AG20443 (cell line): ENCODE measurements at regions not wholly inside any gene's neighbourhood (a gene's known extent, or its start where the extent isn't known, plus 50 kb on each side); places are given as distances from the start of the nearest gene placed in this dataset.
"Not testable (repeated sequence)": the region's sequence is repeated elsewhere in the genome, so short reads cannot be mapped to it uniquely, and the experiment has no call there.

Experiments
- DNase-seq: peaks from one replicate; pipeline ENCODE4 v3.0.0; 2012; ENCODE audit warnings: low spot score, mixed read lengths

- no peak for DNase-seq
Measured at GRCh38 chr16:11416228-11417001, 71.2 kb downstream of the RMI2 start.

- no peak for DNase-seq
Measured at GRCh38 chr16:11417487-11417886, 72.2 kb downstream of the RMI2 start.

DNA sequence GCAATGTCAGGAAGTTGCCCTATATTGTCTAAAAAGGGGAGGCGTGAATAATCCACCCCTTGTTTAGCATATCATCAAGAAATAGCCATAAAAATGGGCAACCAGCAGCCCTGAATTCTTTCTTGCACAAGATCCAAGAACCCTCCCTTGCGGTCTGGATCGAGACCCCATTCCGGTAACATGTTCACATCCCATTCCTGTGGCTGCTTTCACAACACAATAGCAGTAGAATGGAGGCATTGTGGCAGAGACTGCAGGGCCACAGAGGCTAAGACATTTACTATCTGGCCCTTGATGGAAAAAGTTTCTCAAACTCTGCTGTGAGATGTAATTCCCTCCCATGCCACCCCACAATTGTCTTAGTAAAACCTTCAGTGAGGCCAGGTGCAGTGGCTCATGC is 73.2 kb downstream of the RMI2 start:
- no peak for DNase-seq

DNA sequence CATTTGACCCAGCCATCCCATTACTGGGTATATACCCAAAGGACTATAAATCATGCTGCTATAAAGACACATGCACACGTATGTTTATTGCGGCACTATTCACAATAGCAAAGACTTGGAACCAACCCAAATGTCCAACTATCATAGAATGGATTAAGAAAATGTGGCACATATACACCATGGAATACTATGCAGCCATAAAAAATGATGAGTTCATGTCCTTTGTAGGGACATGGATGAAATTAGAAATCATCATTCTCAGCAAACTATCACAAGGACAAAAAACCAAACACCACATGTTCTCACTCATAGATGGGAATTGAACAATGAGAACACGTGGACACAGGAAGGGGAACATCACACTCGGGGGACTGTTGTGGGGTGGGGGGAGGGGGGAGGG is 74.8 kb downstream of the RMI2 start:
- DNase-seq: not testable (repeated sequence)

DNA sequence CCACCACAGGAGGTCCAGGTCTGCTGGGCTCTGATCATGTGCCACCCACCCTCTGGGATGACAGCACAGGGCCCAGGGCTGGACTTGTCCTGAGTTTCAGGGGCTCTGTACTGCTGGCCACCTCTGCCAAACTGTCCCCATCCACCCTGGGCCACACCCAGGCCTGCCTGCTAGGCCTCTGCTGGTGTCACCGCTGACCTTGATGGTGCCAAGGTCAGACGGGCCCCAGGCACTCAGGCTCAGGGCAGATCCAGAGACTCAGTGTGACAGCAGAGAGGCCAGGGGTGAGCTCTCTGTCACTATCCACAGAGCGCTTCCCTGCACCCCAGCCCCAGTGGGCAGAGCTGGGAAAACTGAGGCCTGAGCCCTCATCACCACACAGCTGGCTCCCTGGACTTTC is 75.6 kb downstream of the RMI2 start:
- DNase-seq: no peak

DNA sequence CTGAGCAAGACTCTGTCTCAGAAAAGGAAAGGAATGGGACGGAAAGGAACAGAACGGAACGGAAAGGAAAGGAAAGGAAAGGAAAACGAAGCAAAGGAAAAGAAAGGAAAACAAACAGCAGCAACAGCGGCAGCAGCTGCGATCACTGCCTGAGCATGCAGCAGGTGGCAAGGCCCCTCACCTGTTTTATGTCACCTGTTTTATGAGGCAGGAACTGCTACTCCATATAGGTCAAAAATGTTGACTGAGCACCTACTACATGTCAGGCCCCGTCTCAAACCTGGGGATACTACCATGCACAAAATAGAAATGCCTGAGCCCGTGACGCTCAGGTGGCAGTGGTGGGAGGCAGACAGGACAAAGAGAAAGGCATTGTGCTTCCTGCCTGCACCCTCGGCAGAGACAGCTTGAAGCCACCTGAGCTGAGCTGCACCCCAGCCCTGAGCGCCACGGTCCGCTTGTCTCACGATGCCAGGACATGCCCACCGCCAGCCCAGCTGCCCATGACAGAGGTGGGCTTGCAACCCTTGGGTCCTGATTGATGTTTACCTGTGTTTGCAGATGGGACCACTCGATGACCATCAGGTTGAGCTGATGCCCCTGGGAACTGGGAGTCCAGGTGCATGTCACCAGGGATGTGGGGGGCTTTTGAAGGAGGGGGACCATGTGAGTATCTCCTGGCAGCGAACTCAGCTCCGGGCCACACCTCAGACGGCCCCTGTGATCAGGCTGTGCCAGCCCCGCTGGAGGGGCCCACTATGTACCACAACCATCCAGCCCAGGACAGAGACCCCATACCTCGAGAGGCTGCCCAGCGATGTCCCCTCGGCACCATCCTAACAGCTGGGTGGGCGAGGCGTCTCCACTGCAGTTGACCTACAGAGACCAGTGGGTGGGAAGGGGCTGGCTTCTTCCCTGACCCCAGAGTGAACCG is 77.4 kb downstream of the RMI2 start:
- no peak for DNase-seq

DNA sequence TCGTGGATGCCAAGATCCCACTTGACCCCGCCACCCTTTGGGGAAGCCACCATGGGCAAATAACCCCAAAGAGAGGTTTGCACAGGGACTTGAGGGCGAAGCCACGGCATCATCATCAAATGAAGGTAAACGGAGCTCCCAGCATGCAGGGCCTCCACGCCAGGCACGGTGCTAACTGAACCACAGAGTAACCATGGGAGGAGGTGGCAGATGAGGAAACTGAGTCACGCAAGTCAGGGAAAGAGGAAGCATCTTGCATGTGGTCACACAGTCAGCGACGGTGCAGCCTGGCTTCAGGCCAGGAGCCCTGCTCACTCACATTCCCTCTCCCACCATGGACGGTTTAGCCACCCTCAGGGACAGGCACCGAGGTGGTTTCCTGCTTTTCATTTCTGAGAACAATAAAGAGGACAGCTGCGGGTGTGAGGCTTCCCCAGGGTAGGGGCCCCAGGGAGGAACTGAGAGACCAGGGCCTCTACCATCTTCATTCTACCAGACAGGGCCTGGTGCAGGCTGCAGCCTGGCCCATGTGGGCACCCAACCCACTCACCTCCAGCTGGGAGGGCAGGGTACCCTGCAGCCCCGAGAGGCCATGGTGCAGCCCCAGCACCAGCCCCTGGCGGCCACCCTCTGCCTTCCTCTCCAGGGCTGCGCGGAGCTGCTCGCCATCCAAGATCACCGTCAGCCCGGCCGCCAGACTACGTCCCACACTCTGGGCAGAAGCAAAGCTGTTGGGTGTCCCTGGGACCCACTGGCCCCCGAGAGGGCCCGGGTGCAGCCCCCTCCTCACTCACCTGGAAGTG is 78.3 kb downstream of the RMI2 start:
- DNase-seq: no peak

- no peak for DNase-seq
Measured at GRCh38 chr16:11424118-11424460, 78.8 kb downstream of the RMI2 start.

GRCh38 chr16:11425140-11425539 is 79.9 kb downstream of the RMI2 start:
- DNase-seq: no peak

GRCh38 chr16:11428623-11428953 is 83.3 kb downstream of the RMI2 start:
- DNase-seq: no peak

DNA sequence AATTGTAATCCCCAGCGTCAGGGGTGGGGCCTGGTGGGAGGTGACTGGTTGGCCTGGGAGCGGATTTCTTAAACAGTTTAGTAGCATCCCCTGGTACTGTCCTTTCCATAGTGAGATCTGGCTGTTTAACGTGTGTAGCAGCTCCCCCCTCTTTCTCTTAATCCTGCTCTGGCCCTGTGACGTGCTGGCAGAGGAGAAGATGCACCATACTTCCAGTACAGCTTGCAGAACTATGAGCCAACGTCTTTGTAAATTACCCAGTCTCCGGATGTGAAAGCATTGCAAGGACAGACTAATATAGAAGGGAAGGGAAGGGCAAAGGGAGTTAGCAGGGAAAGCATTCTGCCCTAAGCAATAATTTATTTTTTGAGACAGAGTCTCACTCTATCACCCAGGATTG is 83.9 kb downstream of the RMI2 start:
- DNase-seq: no peak

- DNase-seq: no peak
Measured at GRCh38 chr16:11429823-11430222, 84.6 kb downstream of the RMI2 start.

DNA sequence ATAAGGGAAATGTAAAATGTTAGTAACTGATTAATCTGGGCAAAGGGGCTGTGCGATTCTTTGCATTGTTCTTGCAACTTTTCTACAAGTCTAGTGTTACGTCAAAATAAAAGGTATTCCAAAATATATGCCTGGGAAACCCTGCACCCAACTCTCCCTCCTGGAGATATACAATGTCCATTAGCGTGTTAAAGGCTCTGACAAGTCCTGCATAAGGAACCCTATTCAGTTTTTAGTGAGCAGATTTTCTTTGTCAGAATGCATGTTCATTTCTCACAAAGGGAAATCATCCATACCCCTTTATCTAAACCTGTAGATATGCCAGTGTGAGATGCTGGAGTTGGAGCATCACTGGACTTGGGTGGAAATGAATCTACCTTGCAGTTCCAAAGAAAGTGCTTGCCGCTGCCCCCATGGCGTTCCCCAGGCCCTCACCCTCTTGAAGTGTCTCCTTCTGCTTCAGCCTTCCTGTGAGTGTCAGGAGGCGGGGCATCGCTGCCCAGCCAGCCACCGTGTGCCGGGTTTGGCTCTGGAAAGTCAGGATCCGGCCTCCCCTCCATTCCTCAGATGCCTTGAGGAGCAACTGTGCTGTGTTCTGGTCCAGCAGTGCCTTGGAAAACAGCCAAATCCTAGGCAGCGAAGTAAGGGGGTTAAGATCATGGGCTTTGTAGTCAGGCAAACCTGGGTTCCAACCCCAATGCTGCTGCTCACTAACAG is 85.5 kb downstream of the RMI2 start:
- DNase-seq: no peak

- DNase-seq: no peak
Measured at GRCh38 chr16:11431915-11432465, 86.7 kb downstream of the RMI2 start.

DNA sequence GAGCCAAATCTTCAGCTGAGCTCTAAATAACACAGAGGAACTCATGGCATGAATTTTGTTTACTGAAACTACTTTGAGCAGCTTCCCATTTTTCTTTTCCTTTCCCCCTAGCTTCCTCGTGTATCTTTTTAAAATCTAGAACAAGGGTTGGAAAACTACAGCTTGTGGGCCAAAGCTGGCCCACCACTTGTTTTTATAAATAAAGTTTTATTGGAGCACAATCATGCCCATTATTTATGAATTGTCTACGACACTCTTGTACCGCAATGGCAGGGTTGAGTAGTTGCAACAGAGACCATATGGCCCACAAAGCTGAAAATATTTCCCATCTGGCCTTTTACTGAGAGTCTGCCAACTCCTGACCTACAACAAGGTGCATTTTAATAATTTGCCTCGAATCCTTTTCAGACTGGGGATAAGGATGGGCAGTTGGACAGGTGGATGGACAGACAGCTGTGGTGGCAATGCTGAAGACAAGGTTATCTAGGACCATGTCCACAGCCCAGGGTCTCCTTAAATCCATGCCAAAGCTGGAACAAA is 87.7 kb downstream of the RMI2 start:
- no peak for DNase-seq

- DNase-seq: no peak
Measured at GRCh38 chr16:11435576-11435975, 90.3 kb downstream of the RMI2 start.

GRCh38 chr16:11437069-11437468 is 91.8 kb downstream of the RMI2 start:
- no peak for DNase-seq

GRCh38 chr16:11439790-11440656 is 94.8 kb downstream of the RMI2 start:
- DNase-seq: no peak

DNA sequence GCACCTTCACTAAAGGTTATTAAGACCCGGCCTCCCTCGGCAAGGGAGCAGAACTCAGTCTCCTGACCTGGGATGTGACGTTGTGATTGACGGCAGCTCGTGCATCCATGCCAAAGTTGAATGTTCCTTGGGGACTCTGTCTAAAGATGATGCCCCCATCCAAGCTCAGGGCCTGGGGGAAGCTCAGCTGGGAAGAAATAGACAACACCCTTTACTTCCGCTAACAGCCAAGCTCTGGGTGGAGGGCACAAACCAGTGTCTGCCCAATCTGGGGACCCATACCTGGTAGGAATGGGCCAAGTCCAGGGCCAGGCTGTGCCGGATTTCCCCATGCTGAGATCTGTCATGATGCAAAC is 95.4 kb downstream of the RMI2 start:
- DNase-seq: no peak

DNA sequence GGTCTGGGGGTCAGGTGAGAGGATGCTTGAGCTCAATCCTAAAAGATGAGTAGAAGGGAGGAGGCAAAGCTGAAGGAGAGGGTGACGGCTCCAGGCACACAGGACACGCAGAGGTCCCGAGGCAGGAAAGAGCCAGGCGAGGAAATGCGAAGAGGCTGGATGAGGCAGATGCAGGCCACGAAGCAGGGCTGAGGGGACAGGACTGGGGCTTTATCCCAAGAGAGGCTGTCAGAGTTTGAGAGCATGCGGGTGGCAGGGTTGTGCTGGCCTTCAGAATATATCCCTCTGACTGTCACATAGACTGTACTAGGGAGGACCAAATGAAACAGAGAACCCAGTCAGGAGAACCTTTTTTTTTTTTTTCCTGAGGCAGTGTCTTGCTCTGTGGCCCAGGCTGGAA is 100.2 kb downstream of the RMI2 start:
- no peak for DNase-seq
